GM19463 (cell line): ENCODE measurements at regions not wholly inside any gene's neighbourhood (a gene's known extent, or its start where the extent isn't known, plus 50 kb on each side); places are given as distances from the start of the nearest gene placed in this dataset.
"Not testable (repeated sequence)": the region's sequence is repeated elsewhere in the genome, so short reads cannot be mapped to it uniquely, and the experiment has no call there.

Experiments
- ATAC-seq: cut with Tn5 transposase; IDR thresholded peaks from one replicate; pipeline ENCODE4 v1.9.1; 2021; ENCODE audit warnings: mild to moderate bottlenecking, moderate library complexity; ENCODE audit not compliant: unreplicated experiment

DNA sequence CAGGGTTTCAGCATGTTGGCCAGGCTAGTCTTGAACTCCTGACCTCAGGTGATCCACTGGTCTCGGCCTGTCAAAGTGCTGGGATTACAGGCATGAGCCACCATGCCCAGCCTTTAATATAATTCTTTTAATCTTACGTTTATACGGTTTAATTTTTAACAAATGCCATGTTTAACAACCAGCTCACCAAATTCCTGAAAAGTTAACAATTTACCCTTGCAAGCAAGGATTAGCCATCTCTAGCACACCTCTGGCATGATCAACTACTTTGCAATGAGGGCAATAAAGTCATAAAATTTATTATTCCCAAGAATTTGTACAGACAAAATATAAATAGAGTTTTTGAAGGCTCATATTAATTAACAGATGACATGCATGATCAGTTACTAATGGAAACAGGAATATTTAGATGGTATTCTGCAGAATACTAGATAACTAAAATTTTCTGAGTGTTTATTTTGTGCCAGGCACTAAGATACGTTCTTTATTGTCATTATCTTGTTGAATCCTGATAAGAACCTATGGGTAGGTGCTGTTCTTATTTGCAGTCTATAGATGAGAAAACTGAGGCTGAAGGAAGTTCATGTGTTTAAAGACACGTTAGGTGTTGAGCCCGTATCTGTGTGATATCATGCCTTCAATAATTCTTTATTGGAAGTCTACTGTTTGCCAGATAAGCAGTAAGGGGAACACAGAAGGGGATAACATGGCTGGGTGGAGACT is 190.1 kb downstream of the CDCA7 start:
- no peak for ATAC-seq

GRCh38 chr2:173545364-173545763 is 190.7 kb downstream of the CDCA7 start:
- ATAC-seq: no peak

- no peak for ATAC-seq
Observed at GRCh38 chr2:173547499-173547898, 192.8 kb downstream of the CDCA7 start.

DNA sequence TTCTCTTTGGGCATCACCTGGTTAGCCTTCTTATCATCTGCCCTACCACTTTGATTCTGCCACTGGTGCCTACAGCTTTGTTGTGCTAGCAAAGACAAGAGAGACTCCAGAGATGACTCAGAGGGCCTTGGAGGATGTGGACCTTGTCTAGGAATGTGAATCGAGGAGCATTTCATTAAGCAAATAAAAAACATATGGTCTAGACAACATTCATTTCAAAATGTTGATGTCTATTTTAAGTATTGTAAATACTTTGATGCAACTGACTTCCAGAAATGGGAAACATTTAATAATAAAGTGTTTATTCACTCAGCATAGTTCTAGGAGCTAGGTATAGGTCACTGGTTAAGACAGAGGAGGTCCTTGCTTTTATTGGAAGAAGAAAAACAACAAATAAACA is 195.5 kb downstream of the CDCA7 start:
- ATAC-seq: no peak

DNA sequence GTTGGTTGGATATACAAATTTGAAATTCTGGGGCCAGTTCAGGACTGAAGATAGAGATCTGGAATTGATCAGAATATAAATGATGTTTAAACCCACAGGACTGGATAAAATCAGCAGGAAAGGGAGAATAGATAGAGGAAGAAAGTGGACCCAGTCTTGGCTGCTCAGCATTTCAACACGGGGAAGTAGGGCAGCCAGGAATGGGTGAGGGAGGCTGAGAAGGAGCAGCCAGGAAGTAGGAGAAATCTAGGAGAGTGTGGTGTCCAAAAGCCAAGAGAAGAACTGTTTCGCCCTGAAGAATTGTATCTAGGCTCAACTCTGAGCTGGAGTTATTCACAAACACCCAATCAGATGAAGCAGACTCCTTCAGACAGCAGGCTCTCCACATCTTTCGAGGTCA is 197.9 kb downstream of the CDCA7 start:
- no peak for ATAC-seq

GRCh38 chr2:173553593-173553992 is 198.9 kb downstream of the CDCA7 start:
- no peak for ATAC-seq

DNA sequence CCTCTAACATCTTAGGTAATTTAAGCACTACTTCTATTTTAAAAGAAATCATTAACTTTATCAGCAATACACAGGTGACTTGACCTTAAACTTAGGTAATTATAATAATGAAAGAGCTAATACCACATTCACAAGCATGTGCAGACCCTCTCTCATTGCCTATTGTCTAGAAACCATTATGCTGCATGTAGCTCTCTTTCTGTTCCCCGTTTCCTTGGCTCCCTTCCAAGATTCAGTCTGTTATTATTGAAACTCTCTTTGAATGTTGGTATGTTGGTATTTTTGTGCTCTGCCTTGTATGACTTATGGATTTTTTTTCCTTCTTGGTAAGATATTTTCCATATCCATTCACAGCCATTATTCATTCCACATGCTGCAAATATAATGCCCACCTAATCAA is 201.2 kb downstream of the CDCA7 start:
- ATAC-seq: no peak

GRCh38 chr2:173556816-173557215 is 202.1 kb downstream of the CDCA7 start:
- ATAC-seq: no peak

GRCh38 chr2:173557497-173557896 is 202.8 kb downstream of the CDCA7 start:
- no peak for ATAC-seq

GRCh38 chr2:173567493-173567892 is 212.8 kb downstream of the CDCA7 start:
- ATAC-seq: no peak

- no peak for ATAC-seq
Observed at GRCh38 chr2:173568054-173568453, 213.4 kb downstream of the CDCA7 start.

DNA sequence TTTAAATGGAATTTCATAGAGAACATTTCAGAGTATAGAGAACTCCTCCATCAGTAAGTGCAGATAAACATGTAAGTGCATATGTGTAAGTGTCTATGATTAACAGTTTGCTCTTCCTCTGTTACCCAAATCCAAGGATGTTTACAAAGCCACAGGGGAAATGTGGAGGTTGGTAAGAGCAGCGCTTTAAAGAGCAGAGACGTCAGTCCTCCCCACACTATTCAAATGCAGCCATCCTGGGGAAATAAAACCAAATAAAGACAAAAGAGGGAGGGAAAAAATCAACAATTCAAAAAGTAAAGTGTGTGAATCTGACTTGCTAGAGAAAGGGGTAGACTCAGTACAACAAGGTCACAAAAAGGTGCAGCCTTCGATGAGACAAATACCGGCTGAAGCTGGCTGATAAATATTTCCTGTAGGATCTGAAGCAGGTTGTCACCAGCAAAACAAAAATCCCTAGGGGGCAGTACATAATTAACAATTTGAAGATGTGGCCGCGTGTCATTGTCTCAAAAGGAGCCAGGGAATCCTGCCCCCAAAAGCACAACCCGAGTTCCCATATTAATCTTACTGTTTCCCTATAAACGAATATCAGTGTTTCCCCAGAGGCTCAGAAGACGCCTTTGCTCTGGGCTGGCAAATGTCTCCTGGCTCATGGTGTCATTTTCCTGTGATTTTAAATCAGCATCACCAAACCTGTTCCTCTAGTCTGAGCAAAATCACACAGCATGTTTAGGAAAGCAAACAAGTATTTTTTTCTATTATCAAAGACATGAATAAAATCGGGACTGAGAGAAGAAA is 216.5 kb downstream of the CDCA7 start:
- no peak for ATAC-seq

DNA sequence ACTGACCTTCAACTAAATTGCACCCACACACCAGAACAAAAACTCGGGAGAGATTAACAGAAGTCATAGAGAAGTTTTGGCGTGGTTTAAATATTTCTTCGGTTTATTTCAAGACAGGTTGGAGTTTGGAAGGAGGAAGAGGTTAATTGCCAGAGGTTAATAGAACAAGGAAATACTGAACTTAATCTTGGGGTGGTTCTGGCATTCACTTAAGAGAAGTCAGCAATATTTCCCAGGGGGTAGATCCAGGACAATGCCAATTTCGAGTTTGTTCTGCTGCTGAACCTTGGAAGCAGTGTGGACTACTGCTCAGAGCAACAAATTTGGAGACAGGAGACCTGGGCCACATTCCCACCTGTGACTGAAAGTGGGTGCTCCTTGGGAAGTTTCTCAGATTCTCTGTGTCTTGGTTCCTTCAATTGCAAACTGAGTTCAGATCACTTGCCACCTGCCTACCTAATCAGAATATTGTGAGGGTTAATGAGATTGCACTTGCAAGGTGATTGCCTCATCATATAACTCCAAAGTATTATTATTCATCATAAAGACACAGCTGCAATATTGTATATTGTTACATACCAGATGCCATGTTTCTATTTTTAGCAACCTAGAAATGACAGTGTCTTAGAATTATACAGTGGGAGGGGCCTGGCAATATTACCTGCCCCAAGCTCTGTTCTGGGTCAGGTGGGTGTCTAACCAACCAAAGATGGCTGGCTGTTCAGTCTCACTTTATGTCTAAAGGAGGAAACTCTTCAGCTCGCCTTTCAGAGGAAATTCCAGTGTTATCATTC is 217.4 kb downstream of the CDCA7 start:
- ATAC-seq: no peak

DNA sequence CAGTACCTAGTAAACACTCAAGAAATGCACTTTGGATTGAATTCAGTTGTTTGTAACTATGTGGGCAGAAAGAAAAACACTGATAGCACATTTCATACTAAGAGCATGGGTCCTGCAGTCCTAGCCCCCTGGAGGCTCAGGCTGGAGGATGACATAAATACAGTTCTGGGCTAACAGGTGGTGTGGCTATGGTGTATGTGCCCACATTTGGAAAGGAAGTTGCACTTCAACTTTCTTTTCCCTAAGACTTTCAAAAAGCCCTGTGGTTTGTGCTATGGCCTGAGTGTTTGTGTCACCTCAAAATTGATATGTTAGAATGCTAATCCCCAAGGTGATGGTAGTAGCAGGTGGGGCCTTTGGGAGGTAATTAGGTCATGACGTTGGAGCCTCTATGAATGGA is 218.2 kb downstream of the CDCA7 start:
- peak; percentile 67 for ATAC-seq

DNA sequence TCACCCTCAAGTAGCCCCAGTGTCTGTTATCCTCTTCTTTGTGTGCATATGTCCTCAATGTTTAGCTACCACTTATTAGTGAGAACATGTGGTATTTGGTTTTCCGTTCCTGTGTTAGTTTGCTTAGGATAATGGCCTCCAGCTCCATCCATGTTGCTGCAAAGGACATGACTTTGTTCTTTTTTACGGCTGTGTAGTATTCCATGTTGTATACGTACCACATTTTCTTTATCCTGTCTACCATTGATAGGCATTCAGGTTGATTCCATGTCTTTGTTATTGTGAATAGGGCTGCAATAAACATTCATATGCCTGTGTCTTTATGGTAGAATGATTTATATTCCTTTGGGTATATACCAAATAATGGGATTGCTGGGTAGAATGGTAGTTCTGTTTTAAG is 219.1 kb downstream of the CDCA7 start:
- not testable (repeated sequence) for ATAC-seq

DNA sequence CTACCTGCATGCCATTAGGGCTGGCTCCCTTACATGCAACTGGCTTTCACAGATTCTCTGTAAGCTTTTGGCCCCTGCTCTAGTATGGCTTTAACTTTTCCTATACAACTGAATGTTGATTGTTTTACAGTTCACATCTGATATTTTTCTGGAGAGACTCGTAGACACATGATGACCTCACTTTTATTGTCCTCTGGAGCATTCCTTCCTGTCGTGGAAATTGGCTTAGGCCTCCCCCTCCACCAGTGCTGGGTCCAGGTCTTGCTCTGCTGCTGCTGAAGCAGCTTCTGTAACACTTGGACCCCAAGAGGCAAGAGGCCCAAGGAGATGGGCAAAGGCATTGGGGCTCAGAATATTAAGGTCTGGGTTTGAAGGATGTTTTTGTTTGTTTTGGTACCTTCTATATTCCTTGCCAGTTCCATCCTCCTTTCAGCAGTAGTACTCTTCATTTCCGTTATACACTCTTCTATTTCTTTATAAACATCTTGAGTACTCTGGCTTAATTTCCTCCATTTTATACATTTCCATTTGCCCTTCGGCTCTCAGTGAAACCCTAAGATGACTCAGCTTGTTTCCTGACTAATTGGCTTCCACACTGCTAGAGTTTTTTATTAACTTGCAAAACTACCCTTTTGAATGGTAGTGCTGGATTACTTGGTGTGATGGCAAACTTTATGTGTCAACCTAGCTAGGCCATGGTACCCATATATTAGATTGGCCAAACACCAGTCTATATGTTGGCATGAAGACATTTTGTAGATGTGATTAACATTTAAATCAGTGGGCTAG is 219.8 kb downstream of the CDCA7 start:
- peak; percentile 52 for ATAC-seq

GRCh38 chr2:173578404-173579107 is 223.9 kb downstream of the CDCA7 start:
- no peak for ATAC-seq

- ATAC-seq: no peak
Observed at GRCh38 chr2:173580351-173580750, 225.7 kb downstream of the CDCA7 start.

DNA sequence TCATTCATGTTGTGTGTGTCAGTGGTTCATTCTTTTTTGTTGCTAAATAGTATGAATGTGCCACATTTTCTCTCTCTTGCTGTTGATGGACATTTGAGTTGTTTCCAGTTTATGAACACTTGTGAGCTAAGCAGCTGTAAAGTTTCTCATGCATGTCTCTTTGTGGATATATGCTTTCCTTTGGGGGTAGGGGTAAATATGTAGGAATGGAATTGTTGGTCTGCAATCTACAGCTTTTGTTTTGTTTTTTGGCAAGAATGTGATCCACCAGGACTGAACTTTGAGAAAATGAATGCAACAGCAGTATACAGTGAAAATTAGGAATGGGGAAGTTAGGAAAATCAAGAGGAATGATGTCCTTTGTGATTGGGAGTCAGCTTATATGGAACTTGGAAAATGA is 226.3 kb downstream of the CDCA7 start:
- no peak for ATAC-seq

GRCh38 chr2:173583196-173583595 is 228.5 kb downstream of the CDCA7 start:
- no peak for ATAC-seq
